ENCODE measurements at regions not wholly inside any gene's neighbourhood (a gene's known extent, or its start where the extent isn't known, plus 50 kb on each side); places are given as distances from the start of the nearest gene placed in this dataset.

GRCh38 chrX:51407520-51408409 lies 75.1 kb downstream of the NUDT10 start:
- 87 to 95% methylated on average over 5 to 14 of the region's 54 CpGs for WGBS, 2 donors (ENCODE audit: low coverage in 1 of 2)
- no peaks in the 10 kb centered on the region for H3K27me3 ChIP-seq
- H3K27ac ChIP-seq: no peak overlapping the region
- no peak for ATAC-seq
- H3K36me3 ChIP-seq: no peaks in the 10 kb centered on the region
- TF ChIP-seq EP300 (IDR thresholded peaks at IDR 0.05): no peak
- TF ChIP-seq POLR2A (IDR thresholded peaks at IDR 0.05): no peak
- TF ChIP-seq CTCF (IDR thresholded peaks at IDR 0.05): no peak
- TF ChIP-seq POLR2AphosphoS5 (IDR thresholded peaks at IDR 0.05): no peak
- no peak overlapping the region for H3K4me3 ChIP-seq
- H3K4me1 ChIP-seq: no peaks in the 10 kb centered on the region
- no peaks in the 10 kb centered on the region for H3K9me3 ChIP-seq

GRCh38 chrX:51406688-51407519 lies 74.3 kb downstream of the NUDT10 start:
- Histone ChIP-seq H3K9me3 (no peaks in the 10 kb centered on the region), H3K27ac (no peak overlapping the region), H3K36me3 (no peaks in the 10 kb centered on the region), H3K27me3 (no peaks in the 10 kb centered on the region), H3K4me3 (no peak overlapping the region), H3K4me1 (no peaks in the 10 kb centered on the region)
- TF ChIP-seq POLR2A (IDR thresholded peaks at IDR 0.05) (no peak), POLR2AphosphoS5 (IDR thresholded peaks at IDR 0.05) (no peak), EP300 (IDR thresholded peaks at IDR 0.05) (no peak), CTCF (IDR thresholded peaks at IDR 0.05) (no peak)
- ATAC-seq: no peak
- 94 to 100% methylated on average over 2 to 12 of the region's 54 CpGs for WGBS, 2 donors (ENCODE audit: low coverage in 1 of 2)

GRCh38 chrX:51404445-51404844 lies 71.8 kb downstream of the NUDT10 start:
- H3K4me3 ChIP-seq: no peak overlapping the region
- 82 to 100% methylated on average over 3 to 4 of the region's 4 CpGs for WGBS, 2 donors (ENCODE audit: low coverage in 1 of 2)

More at GRCh38 chrX:51404445-51404844, 71.8 kb downstream of the NUDT10 start:
- ATAC-seq: no peak
- Histone ChIP-seq H3K36me3 (no peaks in the 10 kb centered on the region), H3K27ac (no peak overlapping the region), H3K27me3 (no peaks in the 10 kb centered on the region), H3K9me3 (no peaks in the 10 kb centered on the region), H3K4me1 (no peaks in the 10 kb centered on the region)
- TF ChIP-seq EP300 (IDR thresholded peaks at IDR 0.05) (no peak), POLR2A (IDR thresholded peaks at IDR 0.05) (no peak), POLR2AphosphoS5 (IDR thresholded peaks at IDR 0.05) (no peak), CTCF (IDR thresholded peaks at IDR 0.05) (no peak)

Measured in gastroesophageal sphincter (tissue), 4 donors.